GM23248 (cell line): ENCODE measurements at regions not wholly inside any gene's neighbourhood (a gene's known extent, or its start where the extent isn't known, plus 50 kb on each side); places are given as distances from the start of the nearest gene placed in this dataset.

ENCODE experiments used
- EZH2 ChIP-seq: fragments of 200-600 bp; sonication (generic); IDR thresholded peaks from 2 replicates; pipeline ENCODE4 v1.6.1; 2018; ENCODE audit warnings: antibody characterized with exemption, mild to moderate bottlenecking; ENCODE audit not compliant: insufficient read depth, poor library complexity, severe bottlenecking
- EZH2phosphoT487 ChIP-seq: fragments of 200-600 bp; sonication (generic); IDR thresholded peaks from 2 replicates; pipeline ENCODE4 v1.6.1; 2018; ENCODE audit warnings: antibody characterized with exemption, moderate library complexity, mild to moderate bottlenecking, low read depth; ENCODE audit not compliant: insufficient read depth

DNA sequence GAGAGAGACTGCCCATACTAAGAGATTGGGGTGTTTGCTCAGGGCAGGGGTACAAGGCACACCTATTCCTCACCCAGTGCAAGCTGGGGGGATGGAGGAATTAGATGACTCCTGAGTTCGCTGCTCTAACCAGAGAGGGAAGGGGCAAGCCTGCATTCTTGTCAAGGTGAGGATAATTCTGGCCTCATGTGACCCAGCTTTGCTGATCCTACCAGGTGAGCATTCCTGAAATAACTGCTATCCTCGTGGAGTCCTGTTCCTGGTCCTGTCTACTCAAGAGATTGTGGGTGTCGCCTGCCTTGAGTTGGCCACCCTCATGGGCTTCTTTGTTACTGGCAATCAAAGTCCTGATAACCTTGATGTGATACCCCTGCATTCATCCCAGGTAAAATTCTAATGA, 206.0 kb downstream of the SPP2 start:
- TF ChIP-seq EZH2 (no peak), EZH2phosphoT487 (no peak)
